ENCODE measurements at regions not wholly inside any gene's neighbourhood (a gene's known extent, or its start where the extent isn't known, plus 50 kb on each side); places are given as distances from the start of the nearest gene placed in this dataset.

GRCh38 chr15:62599791-62600777 is 435.0 kb upstream of the C2CD4B start:
- intact Hi-C loops (cut with micrococcal nuclease; ENCODE audit: unreplicated experiment): no loop called here
- no peaks in the 10 kb centered on the region for H3K9me2 ChIP-seq (ENCODE audit: insufficient read depth, low read length)
- no peaks in the 10 kb centered on the region for H3K9me3 ChIP-seq (ENCODE audit: low read length)
- no peaks in the 10 kb centered on the region for H4K20me1 ChIP-seq (ENCODE audit: insufficient read depth, low read length)
- POLR2A ChIA-PET: no interaction called here
- H3K79me2 ChIP-seq (ENCODE audit: insufficient read depth, low read depth, low read length): no peaks in the 10 kb centered on the region
- H3K36me3 ChIP-seq (ENCODE audit: insufficient read depth, low read length): no peaks in the 10 kb centered on the region
- no peak for DNase-seq (ENCODE audit: low spot score)
- H3K4me3 ChIP-seq (ENCODE audit: low read depth, low read length, poor library complexity, severe bottlenecking): no peak overlapping the region
- no TSS peak for BruUV-seq (replicated peaks)
- TF ChIP-seq, protein P1, sequence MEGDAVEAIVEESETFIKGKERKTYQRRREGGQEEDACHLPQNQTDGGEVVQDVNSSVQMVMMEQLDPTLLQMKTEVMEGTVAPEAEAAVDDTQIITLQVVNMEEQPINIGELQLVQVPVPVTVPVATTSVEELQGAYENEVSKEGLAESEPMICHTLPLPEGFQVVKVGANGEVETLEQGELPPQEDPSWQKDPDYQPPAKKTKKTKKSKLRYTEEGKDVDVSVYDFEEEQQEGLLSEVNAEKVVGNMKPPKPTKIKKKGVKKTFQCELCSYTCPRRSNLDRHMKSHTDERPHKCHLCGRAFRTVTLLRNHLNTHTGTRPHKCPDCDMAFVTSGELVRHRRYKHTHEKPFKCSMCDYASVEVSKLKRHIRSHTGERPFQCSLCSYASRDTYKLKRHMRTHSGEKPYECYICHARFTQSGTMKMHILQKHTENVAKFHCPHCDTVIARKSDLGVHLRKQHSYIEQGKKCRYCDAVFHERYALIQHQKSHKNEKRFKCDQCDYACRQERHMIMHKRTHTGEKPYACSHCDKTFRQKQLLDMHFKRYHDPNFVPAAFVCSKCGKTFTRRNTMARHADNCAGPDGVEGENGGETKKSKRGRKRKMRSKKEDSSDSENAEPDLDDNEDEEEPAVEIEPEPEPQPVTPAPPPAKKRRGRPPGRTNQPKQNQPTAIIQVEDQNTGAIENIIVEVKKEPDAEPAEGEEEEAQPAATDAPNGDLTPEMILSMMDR (conservative IDR thresholded peaks at IDR 0.05; ENCODE audit: low read length): no peak
- no peak for TF ChIP-seq EZH2phosphoT487 (IDR thresholded peaks at IDR 0.05; ENCODE audit: borderline replicate concordance, low read depth, low read length)
- H3K4me1 ChIP-seq (ENCODE audit: insufficient read depth, low read length, poor library complexity, severe bottlenecking): no peaks in the 10 kb centered on the region
- no peak overlapping the region for H3K4me2 ChIP-seq (ENCODE audit: low read length)
- CTCF ChIA-PET (ENCODE audit: unreplicated experiment): no interaction called here
- H2AFZ ChIP-seq (ENCODE audit: low read length): no peak overlapping the region
- no peak overlapping the region for H3K27ac ChIP-seq (ENCODE audit: low read depth, low read length, poor library complexity, severe bottlenecking)

DNA sequence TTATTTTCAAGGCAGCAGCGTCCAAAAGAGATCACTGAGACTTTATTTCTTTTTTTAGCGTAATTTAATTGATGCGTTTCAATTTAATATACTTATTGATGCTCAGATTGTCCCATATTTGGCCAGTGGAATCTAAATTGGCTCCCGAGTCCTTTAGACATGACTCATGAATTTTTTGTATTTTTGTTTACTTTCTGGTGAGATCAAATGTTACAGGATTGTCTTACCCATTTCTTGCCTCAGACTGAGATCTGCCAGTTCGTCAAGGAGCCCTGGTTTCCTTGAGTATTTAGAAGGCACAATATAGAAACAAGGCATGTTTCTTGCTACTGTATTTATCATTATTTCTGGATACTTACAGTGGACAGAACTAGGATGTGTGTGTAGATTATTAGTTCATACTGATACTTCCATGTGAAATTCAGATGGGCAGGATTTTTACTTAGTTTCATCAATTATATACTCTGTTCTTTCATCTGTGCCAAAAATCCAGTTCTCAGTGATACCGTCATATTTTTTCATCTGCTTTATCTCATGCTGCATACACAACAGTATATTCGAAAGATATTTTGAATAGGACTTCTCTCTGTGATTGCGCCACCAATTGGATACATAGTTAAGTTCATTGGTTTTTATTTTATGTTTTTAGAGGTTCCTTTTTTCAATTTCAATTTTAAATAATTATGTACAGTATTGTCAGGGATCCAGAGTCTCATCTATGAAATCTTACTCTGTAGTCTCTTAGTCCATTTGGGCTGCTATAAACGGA is 436.9 kb upstream of the C2CD4B start:
- Histone ChIP-seq H3K4me1 (ENCODE audit: insufficient read depth, low read length, poor library complexity, severe bottlenecking) (no peaks in the 10 kb centered on the region), H4K20me1 (ENCODE audit: insufficient read depth, low read length) (no peaks in the 10 kb centered on the region), H3K4me3 (ENCODE audit: low read depth, low read length, poor library complexity, severe bottlenecking) (no peak overlapping the region), H2AFZ (ENCODE audit: low read length) (no peak overlapping the region), H3K79me2 (ENCODE audit: insufficient read depth, low read depth, low read length) (no peaks in the 10 kb centered on the region), H3K9me2 (ENCODE audit: insufficient read depth, low read length) (no peaks in the 10 kb centered on the region), H3K36me3 (ENCODE audit: insufficient read depth, low read length) (no peaks in the 10 kb centered on the region), H3K4me2 (ENCODE audit: low read length) (no peak overlapping the region), H3K27ac (ENCODE audit: low read depth, low read length, poor library complexity, severe bottlenecking) (no peak overlapping the region), H3K9me3 (ENCODE audit: low read length) (no peaks in the 10 kb centered on the region)
- ChIA-PET POLR2A (no interaction called here), CTCF (ENCODE audit: unreplicated experiment) (no interaction called here)
- no TSS peak for BruUV-seq (replicated peaks)
- DNase-seq (ENCODE audit: low spot score): no peak
- intact Hi-C loops (cut with micrococcal nuclease; ENCODE audit: unreplicated experiment): no loop called here
- TF ChIP-seq, protein P1 (conservative IDR thresholded peaks at IDR 0.05; ENCODE audit: low read length): no peak
- TF ChIP-seq EZH2phosphoT487 (IDR thresholded peaks at IDR 0.05; ENCODE audit: borderline replicate concordance, low read depth, low read length): no peak
